VCaP (cell line): ENCODE measurements at regions not wholly inside any gene's neighbourhood (a gene's known extent, or its start where the extent isn't known, plus 50 kb on each side); places are given as distances from the start of the nearest gene placed in this dataset.

Source experiments
- H3K27ac ChIP-seq: fragments of 450-650 bp; 2 replicates; pipeline ENCODE4 v1.5.1; 2017
- TF ChIP-seq, protein P1 (sequence below): fragments of 450-650 bp; conservative IDR thresholded peaks from 2 replicates; pipeline ENCODE4 v1.5.1; 2017; ENCODE audit warnings: mild to moderate bottlenecking, moderate library complexity

DNA sequence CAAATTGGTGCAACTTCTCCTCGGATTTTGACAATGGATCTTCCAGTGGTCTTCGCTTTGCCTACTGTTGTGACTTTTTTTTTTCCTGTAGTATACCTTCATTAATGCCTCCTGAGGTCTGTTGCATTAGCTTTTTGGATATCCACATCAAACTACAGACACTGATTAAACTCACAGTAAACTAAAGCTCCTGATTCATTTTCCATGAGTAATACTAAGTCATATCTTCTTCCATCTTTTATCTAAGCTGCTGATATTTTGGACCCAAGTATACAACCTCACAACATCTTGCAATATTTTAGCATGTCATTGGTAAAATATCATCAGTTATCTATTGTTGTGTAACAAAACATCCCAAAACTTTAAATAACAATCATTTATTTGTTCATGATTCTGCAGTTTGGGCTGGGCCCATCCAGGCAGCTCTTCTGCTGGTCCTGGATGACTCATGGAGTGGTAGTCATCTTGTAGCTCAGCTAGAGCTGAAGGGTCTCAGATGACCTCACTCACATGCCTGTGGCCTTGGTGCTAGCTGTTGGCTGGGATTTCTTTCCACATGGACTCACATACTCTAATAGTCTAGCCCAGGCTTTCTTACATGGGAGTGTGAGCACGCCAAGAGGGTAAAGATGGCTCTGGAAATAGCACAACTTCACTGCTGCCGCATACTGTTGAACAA lies 78.3 kb upstream of the SRSF6 start:
- TF ChIP-seq, protein P1, sequence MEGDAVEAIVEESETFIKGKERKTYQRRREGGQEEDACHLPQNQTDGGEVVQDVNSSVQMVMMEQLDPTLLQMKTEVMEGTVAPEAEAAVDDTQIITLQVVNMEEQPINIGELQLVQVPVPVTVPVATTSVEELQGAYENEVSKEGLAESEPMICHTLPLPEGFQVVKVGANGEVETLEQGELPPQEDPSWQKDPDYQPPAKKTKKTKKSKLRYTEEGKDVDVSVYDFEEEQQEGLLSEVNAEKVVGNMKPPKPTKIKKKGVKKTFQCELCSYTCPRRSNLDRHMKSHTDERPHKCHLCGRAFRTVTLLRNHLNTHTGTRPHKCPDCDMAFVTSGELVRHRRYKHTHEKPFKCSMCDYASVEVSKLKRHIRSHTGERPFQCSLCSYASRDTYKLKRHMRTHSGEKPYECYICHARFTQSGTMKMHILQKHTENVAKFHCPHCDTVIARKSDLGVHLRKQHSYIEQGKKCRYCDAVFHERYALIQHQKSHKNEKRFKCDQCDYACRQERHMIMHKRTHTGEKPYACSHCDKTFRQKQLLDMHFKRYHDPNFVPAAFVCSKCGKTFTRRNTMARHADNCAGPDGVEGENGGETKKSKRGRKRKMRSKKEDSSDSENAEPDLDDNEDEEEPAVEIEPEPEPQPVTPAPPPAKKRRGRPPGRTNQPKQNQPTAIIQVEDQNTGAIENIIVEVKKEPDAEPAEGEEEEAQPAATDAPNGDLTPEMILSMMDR: no peak
- no peak overlapping the region for H3K27ac ChIP-seq

DNA sequence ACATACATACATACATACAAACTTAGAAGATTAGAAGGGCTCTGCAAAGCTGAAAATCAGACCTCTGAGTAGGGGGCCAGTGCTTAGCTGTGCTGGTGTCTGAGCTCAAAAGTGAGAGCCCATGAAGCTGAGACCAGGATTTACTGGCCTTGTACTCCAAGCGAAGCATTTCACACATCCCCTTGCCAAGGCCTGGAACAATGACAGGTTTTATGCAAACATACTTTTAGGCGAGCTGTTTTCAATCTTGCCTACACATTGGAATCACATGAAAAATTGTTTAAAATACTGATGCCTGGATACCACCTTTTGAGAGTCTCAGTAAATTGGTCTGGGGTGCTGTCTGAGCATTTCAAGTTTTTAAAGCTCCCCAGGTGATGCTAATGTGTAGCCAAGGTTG lies 80.9 kb upstream of the SRSF6 start:
- TF ChIP-seq, protein P1: no peak
- H3K27ac ChIP-seq: no peak overlapping the region

DNA sequence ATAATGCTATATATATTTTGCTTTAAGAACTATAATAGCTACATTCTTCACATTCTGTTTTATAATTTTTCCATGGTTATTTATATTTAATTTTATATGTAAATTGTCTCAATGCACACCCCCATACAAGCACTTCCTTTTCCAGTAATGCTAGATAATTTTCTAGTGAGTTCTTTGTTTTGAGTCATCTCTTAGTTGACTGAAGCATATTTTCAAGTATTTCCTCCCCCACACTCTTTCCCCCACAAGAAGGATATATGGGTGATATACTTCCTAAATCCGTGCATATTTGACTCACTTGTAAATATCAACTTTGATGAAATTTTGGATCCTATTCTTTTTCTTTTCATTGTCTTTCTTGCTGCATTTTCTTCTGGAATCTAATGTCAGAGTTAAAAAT lies 82.1 kb upstream of the SRSF6 start:
- H3K27ac ChIP-seq: no peak overlapping the region
- TF ChIP-seq, protein P1: no peak

DNA sequence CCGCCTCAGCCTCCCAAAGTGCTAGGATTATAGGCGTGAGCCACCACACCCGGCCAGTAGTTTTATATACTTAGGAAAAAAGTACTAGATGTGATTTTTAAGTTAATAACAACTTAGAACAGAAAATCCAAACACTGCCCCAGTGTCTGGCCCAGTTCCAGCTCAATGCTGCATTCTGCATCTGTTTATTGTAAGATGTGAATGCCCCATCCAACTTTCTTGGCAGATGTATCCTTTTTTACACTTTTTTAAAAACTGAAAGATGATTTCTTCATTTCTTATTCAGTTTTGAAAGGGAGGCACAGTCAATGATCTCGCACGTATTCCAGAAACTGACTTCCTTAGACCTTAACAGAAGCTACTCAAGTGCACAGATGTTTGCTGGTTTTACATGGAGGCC lies 85.6 kb upstream of the SRSF6 start:
- TF ChIP-seq, protein P1: no peak
- no peak overlapping the region for H3K27ac ChIP-seq

DNA sequence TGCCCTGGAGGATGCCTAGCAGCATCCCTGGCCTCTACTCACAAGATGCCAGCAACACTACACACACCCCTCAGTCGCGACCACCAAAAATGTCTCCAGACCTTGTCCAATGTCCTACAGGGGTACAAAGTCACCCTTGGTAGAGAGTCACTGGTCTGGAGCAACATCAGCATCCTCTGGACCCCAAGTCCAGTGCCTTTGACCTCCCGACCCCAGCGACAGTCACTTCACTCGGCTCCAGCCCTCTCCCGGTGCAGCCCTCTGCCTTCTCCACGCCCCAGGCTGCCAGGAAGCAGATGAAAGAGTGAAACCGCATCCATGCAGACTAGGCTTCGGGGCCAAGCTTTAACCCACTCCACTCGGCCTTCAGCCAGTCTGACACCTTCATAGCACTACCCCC lies 92.0 kb upstream of the SRSF6 start:
- no peak overlapping the region for H3K27ac ChIP-seq
- TF ChIP-seq, protein P1: no peak

DNA sequence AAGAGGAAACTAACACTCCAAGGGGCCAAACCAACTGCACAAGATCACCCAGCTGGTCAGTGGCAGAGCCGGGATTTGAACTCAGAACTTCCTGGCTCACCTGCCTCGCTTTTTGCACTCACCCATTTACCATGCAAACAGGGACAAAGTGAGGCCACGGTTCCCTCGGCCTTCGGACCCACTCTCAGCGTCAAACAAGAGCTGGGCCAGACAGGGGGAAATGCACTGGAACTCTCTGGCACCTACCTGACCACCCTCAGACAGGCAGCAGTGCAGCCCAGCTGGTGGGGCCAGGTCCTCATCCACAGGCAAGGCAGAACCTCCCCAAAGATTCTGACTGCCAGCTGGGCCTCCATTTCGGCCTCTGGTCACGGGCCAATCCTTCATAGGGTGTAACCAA lies 93.7 kb upstream of the SRSF6 start:
- no peak overlapping the region for H3K27ac ChIP-seq
- TF ChIP-seq, protein P1: no peak

DNA sequence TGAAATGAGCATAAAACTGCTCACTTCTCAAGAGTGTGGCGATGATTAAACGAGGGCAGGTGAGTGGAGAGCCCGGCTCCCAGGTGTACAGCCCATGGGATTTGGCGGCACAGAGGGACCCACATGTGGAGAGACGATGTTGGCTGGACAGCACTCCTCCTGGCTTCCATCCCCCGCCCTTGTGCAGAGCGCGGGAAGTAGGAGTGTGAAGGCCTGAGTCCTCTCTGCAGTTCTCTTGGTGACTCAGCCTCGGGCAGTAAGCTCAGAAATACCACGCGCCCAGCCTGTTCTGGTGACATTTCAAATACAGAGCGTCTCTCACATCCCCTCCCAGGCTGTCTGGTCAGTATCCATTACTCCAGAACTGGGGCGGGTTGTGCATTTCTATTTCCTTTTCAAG lies 94.2 kb upstream of the SRSF6 start:
- TF ChIP-seq, protein P1: no peak
- H3K27ac ChIP-seq: no peak overlapping the region
